Naive thymus-derived CD4-positive, alpha-beta T cell (primary cell): ENCODE measurements at regions not wholly inside any gene's neighbourhood (a gene's known extent, or its start where the extent isn't known, plus 50 kb on each side); places are given as distances from the start of the nearest gene placed in this dataset.

Source experiments
- ATAC-seq: fragments of 150-1000 bp; cut with Tn5 transposase; 2 replicates; pipeline ENCODE4 v1.10.0; 2021; ENCODE audit warnings: mild to moderate bottlenecking, moderate library complexity
- CTCF ChIA-PET: fragments of 350-600 bp; sonication (Branson Sonifier 250); formaldehyde crosslinking; loops from one replicate; lab custom pipeline; 2021; ENCODE audit warnings: antibody characterized with exemption; lab: Charles Lee
- POLR2A ChIA-PET: fragments of 350-600 bp; sonication (Branson Sonifier 250); formaldehyde crosslinking; loops from one replicate; lab custom pipeline; 2021; ENCODE audit warnings: antibody characterized with exemption, inconsistent platforms; lab: Charles Lee
- DNase-seq, 9 donors: peaks; one replicate each; pipeline versions ENCODE4 v3.0.0 to v3.0.0-alpha.2; 2020 to 2022; ENCODE audit warnings: mixed read lengths in 1 of 9
- H3K27ac ChIP-seq: one replicate; pipeline ENCODE4 v1.7.0; 2013; ENCODE audit warnings: mild to moderate bottlenecking, low read depth, low read length, moderate library complexity
- H3K27me3 ChIP-seq, 2 donors: one replicate each; pipeline ENCODE4 v1.7.0; 2013; ENCODE audit warnings: low read length in 2 of 2, mild to moderate bottlenecking in 2 of 2, moderate library complexity in 2 of 2; ENCODE audit not compliant: control insufficient read depth in 2 of 2, insufficient read depth in 2 of 2
- H3K36me3 ChIP-seq, 3 experiments: 1 replicate in 2 of 3; 2 replicates in 1 of 3; pipeline ENCODE4 v1.7.0; 2013; ENCODE audit warnings: low read length in 3 of 3, mild to moderate bottlenecking in 3 of 3, moderate library complexity in 1 of 3; ENCODE audit not compliant: insufficient read depth in 3 of 3, control insufficient read depth in 2 of 3
- H3K4me1 ChIP-seq, 2 donors: one replicate each; pipeline ENCODE4 v1.7.0; 2013; ENCODE audit warnings: low read length in 2 of 2, mild to moderate bottlenecking in 2 of 2, moderate library complexity in 1 of 2; ENCODE audit not compliant: control insufficient read depth in 2 of 2, insufficient read depth in 2 of 2
- H3K4me3 ChIP-seq: 2 replicates; pipeline ENCODE4 v1.7.0; 2013; ENCODE audit warnings: mild to moderate bottlenecking, low read length
- H3K9me3 ChIP-seq, 3 experiments: 1 replicate in 2 of 3; 2 replicates in 1 of 3; pipeline ENCODE4 v1.7.0; 2013; ENCODE audit warnings: low read length in 3 of 3; ENCODE audit not compliant: control insufficient read depth in 2 of 3
- H3K27ac Mint-ChIP-seq, 9 donors: one replicate each; pipeline ENCODE4 v1.8.0; 2020 to 2022; ENCODE audit warnings: mixed read lengths in 9 of 9, mild to moderate bottlenecking in 8 of 9, moderate library complexity in 5 of 9, inconsistent platforms in 2 of 9
- H3K27me3 Mint-ChIP-seq, 5 donors: one replicate each; pipeline ENCODE4 v1.8.0; 2021 to 2022; ENCODE audit warnings: mixed read lengths in 5 of 5, mild to moderate bottlenecking in 1 of 5
- H3K36me3 Mint-ChIP-seq, 5 donors: one replicate each; pipeline ENCODE4 v1.8.0; 2020 to 2022; ENCODE audit warnings: mixed read lengths in 5 of 5, mild to moderate bottlenecking in 3 of 5, inconsistent platforms in 1 of 5
- H3K4me1 Mint-ChIP-seq, 7 donors: one replicate each; pipeline ENCODE4 v1.8.0; 2020 to 2022; ENCODE audit warnings: mixed read lengths in 7 of 7, mild to moderate bottlenecking in 3 of 7, inconsistent platforms in 1 of 7
- H3K4me3 Mint-ChIP-seq, 10 donors: one replicate each; pipeline ENCODE4 v1.8.0; 2020 to 2022; ENCODE audit warnings: mild to moderate bottlenecking in 10 of 10, mixed read lengths in 10 of 10, moderate library complexity in 6 of 10, inconsistent platforms in 2 of 10
- H3K9me3 Mint-ChIP-seq, 11 donors: one replicate each; pipeline ENCODE4 v1.8.0; 2020 to 2022; ENCODE audit warnings: mixed read lengths in 11 of 11, mild to moderate bottlenecking in 4 of 11, inconsistent platforms in 1 of 11, moderate library complexity in 1 of 11
- intact Hi-C, 2 donors: fragments of 100-400 bp; cut with micrococcal nuclease; formaldehyde crosslinking; loops; one replicate each; pipeline ENCODE4 v1.15.1; 2023

DNA sequence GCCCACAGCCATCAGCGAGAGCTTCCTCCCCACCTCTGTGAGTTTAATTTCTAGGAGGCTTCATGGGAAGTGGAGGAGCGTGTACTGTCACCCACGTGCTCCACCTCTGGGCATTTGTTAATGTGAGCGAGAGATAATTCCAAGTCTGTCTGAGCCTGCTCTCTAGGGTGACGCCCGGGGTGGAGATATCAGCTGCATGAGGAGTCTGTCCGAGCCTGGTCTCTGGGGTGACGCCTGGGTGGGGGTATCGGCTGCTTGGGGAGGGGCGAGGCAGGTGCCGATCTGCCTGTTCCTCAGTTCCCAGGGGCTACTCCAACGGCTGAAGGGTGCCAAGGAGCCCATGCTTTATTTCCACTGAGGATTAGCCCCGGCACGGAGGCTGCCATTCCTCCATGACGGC lies 735.0 kb downstream of the BRD1 start:
- CTCF ChIA-PET = no interaction called here
- Mint-ChIP-seq H3K27me3 (peaks cover 0 to 16% (median 5%) of the 10 kb centered on the region in 5 donors), H3K36me3 (no peaks in the 10 kb centered on the region), H3K9me3 (peaks cover 0 to 5% (median 0%) of the 10 kb centered on the region in 11 donors), H3K4me1 (no peaks in the 10 kb centered on the region), H3K27ac (no peak overlapping the region), H3K4me3 (no peak overlapping the region)
- no peak overlapping the region for H3K4me3 ChIP-seq
- intact Hi-C loops = no loop called here
- H3K36me3 ChIP-seq = no peaks in the 10 kb centered on the region
- ATAC-seq (no peak), DNase-seq (no peak)
- H3K27ac ChIP-seq = no peak overlapping the region
- H3K4me1 ChIP-seq = no peaks in the 10 kb centered on the region
- H3K9me3 ChIP-seq = no peaks in the 10 kb centered on the region
- POLR2A ChIA-PET = no interaction called here
- no peaks in the 10 kb centered on the region for H3K27me3 ChIP-seq

GRCh38 chr22:49091917-49092545 lies 735.6 kb downstream of the BRD1 start:
- no peaks in the 10 kb centered on the region for H3K4me1 ChIP-seq
- H3K4me3 Mint-ChIP-seq = no peak overlapping the region
- H3K36me3 ChIP-seq = no peaks in the 10 kb centered on the region
- H3K27me3 Mint-ChIP-seq = peaks cover 0 to 20% (median 5%) of the 10 kb centered on the region in 5 donors
- H3K27ac Mint-ChIP-seq = no peak overlapping the region
- DNase-seq = no peak
- no peaks in the 10 kb centered on the region for H3K4me1 Mint-ChIP-seq
- no peak for ATAC-seq
- no peaks in the 10 kb centered on the region for H3K9me3 ChIP-seq
- no peak overlapping the region for H3K4me3 ChIP-seq
- H3K36me3 Mint-ChIP-seq = no peaks in the 10 kb centered on the region
- ChIA-PET CTCF (no interaction called here), POLR2A (no interaction called here)
- H3K9me3 Mint-ChIP-seq = peaks cover 0 to 5% (median 0%) of the 10 kb centered on the region in 11 donors
- H3K27me3 ChIP-seq = no peaks in the 10 kb centered on the region
- H3K27ac ChIP-seq = no peak overlapping the region
- intact Hi-C loops = no loop called here

DNA sequence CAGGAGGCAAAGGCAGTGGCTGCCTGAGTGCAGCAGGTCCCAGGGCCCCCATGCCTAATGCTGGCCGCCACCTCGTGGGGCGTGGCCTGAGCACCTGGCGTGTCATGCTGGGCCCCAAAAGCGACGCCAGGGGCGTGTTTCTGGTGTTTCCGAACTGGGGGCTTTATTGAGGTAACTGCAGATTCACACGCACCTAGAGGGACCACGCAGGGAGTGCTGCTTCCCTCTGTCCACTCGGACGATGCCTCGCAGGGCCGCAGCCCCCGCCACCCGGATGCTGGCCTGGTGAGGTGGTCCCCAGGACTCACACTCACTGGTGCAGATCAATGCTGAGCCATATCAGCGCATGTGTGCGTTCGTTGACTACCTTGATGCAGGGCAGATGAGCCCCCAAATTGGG lies 736.2 kb downstream of the BRD1 start:
- ATAC-seq = no peak
- no peak overlapping the region for H3K27ac ChIP-seq
- DNase-seq = no peak
- ChIA-PET CTCF (no interaction called here), POLR2A (no interaction called here)
- no peaks in the 10 kb centered on the region for H3K27me3 ChIP-seq
- no peak overlapping the region for H3K4me3 ChIP-seq
- Mint-ChIP-seq H3K4me3 (no peak overlapping the region), H3K27ac (no peak overlapping the region), H3K36me3 (no peaks in the 10 kb centered on the region), H3K27me3 (peaks cover 0 to 20% (median 5%) of the 10 kb centered on the region in 5 donors), H3K4me1 (no peaks in the 10 kb centered on the region), H3K9me3 (peaks cover 0 to 5% (median 0%) of the 10 kb centered on the region in 11 donors)
- H3K9me3 ChIP-seq = no peaks in the 10 kb centered on the region
- H3K36me3 ChIP-seq = no peaks in the 10 kb centered on the region
- intact Hi-C loops = no loop called here
- no peaks in the 10 kb centered on the region for H3K4me1 ChIP-seq

DNA sequence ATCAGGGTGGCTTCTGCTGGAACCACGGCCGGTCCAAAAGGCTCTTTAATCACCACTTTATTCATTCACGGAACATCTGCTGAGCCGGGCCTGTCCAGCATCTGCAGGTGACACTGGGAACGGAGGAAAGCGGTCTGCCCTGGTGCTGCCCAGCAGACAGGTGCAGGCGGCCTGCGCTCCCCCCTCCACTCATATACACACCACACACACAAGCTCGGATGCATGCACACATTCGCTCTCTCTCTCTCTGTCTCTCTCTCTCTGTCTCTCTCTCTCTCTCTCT lies 736.9 kb downstream of the BRD1 start:
- ATAC-seq (no peak), DNase-seq (no peak)
- ChIA-PET CTCF (no interaction called here), POLR2A (no interaction called here)
- Histone ChIP-seq H3K4me3 (no peak overlapping the region), H3K4me1 (no peaks in the 10 kb centered on the region), H3K36me3 (no peaks in the 10 kb centered on the region), H3K27ac (no peak overlapping the region), H3K27me3 (no peaks in the 10 kb centered on the region), H3K9me3 (no peaks in the 10 kb centered on the region)
- Mint-ChIP-seq H3K9me3 (peaks cover 0 to 1% (median 0%) of the 10 kb centered on the region in 11 donors), H3K4me3 (no peak overlapping the region), H3K27me3 (peaks cover 0 to 26% (median 5%) of the 10 kb centered on the region in 5 donors), H3K4me1 (no peaks in the 10 kb centered on the region), H3K27ac (no peak overlapping the region), H3K36me3 (no peaks in the 10 kb centered on the region)
- intact Hi-C loops = no loop called here

GRCh38 chr22:49090061-49090852 lies 737.4 kb downstream of the BRD1 start:
- H3K9me3 Mint-ChIP-seq = peaks cover 0 to 1% (median 0%) of the 10 kb centered on the region in 11 donors

DNA sequence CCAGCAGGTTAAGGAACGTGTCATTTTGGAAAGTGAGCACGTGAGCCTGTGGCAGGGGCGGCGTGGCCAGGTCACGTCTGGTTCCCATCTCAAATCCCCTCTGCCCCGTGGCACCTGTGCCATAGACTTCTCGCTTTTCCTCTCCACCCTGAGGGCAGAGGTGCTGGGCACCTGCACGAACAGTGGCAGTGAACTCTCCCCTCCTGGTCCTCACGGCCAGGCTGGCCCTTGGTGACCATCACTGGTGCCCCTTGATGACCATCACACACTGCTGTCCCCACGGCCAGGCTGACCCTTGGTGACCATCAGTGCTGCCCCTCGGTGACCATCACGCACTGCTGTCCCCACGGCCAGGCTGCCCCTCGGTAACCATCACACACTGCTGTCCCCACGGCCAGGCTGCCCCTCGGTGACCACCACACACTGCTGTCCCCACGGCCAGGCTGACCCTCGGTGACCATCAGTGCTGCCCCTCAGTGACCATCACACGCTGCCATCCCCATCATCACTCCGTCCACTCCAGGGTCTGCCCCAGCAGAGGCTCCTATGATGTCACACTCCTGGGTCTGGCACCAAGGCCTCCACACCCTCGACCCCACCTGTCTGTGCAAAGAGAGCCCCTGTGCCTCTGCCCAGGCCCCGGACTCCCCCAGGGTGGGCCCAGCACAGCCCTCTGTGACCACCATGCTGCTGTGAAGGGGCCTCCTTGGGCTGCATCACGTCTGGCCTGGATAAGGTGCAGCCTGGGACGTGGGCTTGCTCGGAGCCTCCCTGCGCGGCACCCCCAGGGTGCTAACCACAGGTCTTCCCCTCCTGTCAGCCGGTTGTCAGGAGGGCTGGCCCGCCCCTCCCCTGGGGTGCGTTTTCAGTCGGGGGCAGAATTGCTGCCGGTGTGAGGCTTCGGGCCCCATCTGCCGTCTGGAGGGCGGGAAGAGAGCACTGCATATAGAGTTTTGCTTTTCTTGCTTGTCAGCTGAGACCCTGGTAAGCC lies 738.6 kb downstream of the BRD1 start:
- ChIA-PET POLR2A (no interaction called here), CTCF (no interaction called here)
- H3K27me3 ChIP-seq = no peaks in the 10 kb centered on the region
- peaks cover 0 to 1% (median 0%) of the 10 kb centered on the region in 11 donors for H3K9me3 Mint-ChIP-seq
- H3K36me3 ChIP-seq = no peaks in the 10 kb centered on the region
- H3K36me3 Mint-ChIP-seq = no peaks in the 10 kb centered on the region
- H3K4me3 Mint-ChIP-seq = no peak overlapping the region
- no peaks in the 10 kb centered on the region for H3K9me3 ChIP-seq
- intact Hi-C loops = no loop called here
- no peaks in the 10 kb centered on the region for H3K4me1 Mint-ChIP-seq
- peaks cover 0 to 28% (median 5%) of the 10 kb centered on the region in 5 donors for H3K27me3 Mint-ChIP-seq
- ATAC-seq (no peak), DNase-seq (no peak)
- no peak overlapping the region for H3K27ac Mint-ChIP-seq
- no peaks in the 10 kb centered on the region for H3K4me1 ChIP-seq
- H3K27ac ChIP-seq = no peak overlapping the region
- no peak overlapping the region for H3K4me3 ChIP-seq

More at GRCh38 chr22:49090061-49090852, 737.4 kb downstream of the BRD1 start:
- no peaks in the 10 kb centered on the region for H3K36me3 Mint-ChIP-seq
- H3K9me3 ChIP-seq = no peaks in the 10 kb centered on the region
- no peaks in the 10 kb centered on the region for H3K36me3 ChIP-seq
- H3K4me1 Mint-ChIP-seq = no peaks in the 10 kb centered on the region
- ATAC-seq (no peak), DNase-seq (no peak)
- POLR2A ChIA-PET = no interaction called here
- CTCF ChIA-PET = no interaction called here
- H3K27me3 ChIP-seq = no peaks in the 10 kb centered on the region
- no peak overlapping the region for H3K4me3 ChIP-seq
- H3K27ac ChIP-seq = no peak overlapping the region
- H3K27me3 Mint-ChIP-seq = peaks cover 0 to 28% (median 5%) of the 10 kb centered on the region in 5 donors
- intact Hi-C loops = no loop called here
- no peak overlapping the region for H3K27ac Mint-ChIP-seq
- no peak overlapping the region for H3K4me3 Mint-ChIP-seq
- H3K4me1 ChIP-seq = no peaks in the 10 kb centered on the region
